HL-60 (cell line): ENCODE measurements at regions not wholly inside any gene's neighbourhood (a gene's known extent, or its start where the extent isn't known, plus 50 kb on each side); places are given as distances from the start of the nearest gene placed in this dataset.

Experiments used
- DNase-seq, 2 experiments: peaks; one replicate each; pipeline ENCODE4 v3.0.0-alpha.2; 2010 to 2020; ENCODE audit warnings: low read depth in 1 of 2, low spot score in 1 of 2
- H3K27ac ChIP-seq: fragments of 250-450 bp; sonication (Bioruptor Pico); replicated peaks from 2 replicates; pipeline ENCODE4 v1.5.1; 2020; ENCODE audit warnings: mild to moderate bottlenecking, moderate library complexity
- H3K27me3 ChIP-seq: fragments of 250-450 bp; sonication (Bioruptor Pico); 2 replicates; pipeline ENCODE4 v1.5.1; 2021; ENCODE audit warnings: mild to moderate bottlenecking, moderate library complexity; ENCODE audit not compliant: insufficient read depth, poor library complexity, severe bottlenecking
- H3K4me3 ChIP-seq: replicated peaks from 2 replicates; pipeline ENCODE4 v1.5.1; 2011; ENCODE audit warnings: mild to moderate bottlenecking, control low read depth, low read length; ENCODE audit not compliant: insufficient read depth
- GABPA ChIP-seq: IDR thresholded peaks from 2 replicates; pipeline ENCODE4 v1.6.1; 2012; ENCODE audit warnings: low read depth
- POLR2AphosphoS5 ChIP-seq: IDR thresholded peaks from 2 replicates; pipeline ENCODE4 v1.6.1; 2012; ENCODE audit warnings: low read depth
- SPI1 ChIP-seq: IDR thresholded peaks from 2 replicates; pipeline ENCODE4 v1.6.1; 2012; ENCODE audit warnings: low read depth, mild to moderate bottlenecking, borderline replicate concordance
- TF ChIP-seq, protein P1 (sequence below): IDR thresholded peaks from 2 replicates; pipeline ENCODE4 v1.6.1; 2012; ENCODE audit warnings: low read depth; ENCODE audit not compliant: insufficient replicate concordance
- TF ChIP-seq, protein P2 (sequence below): IDR thresholded peaks from one replicate; pipeline ENCODE4 v1.5.1; 2011; ENCODE audit warnings: low read length, control low read depth, inconsistent platforms; ENCODE audit not compliant: insufficient read depth

DNA sequence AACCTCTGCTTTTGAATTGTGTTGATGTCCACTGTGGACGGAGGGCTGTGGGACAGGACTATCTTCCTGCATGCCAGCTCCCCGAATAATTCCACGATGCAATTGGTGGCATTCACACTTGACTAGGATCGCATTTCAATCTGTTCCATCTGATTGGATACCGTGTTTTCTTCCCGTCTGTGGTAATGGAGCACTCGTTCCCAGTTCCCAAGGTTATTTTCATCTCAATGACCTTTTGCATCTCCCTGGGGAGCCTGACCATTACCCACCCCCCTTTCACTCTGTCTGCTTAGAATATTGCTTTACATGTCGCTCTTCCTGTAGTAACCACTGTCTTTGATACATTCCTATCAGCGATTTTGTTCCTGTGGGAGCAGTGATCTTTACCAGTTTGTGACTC, 402.2 kb upstream of the WWC1 start:
- Histone ChIP-seq H3K27ac (no peak overlapping the region), H3K27me3 (no peaks in the 10 kb centered on the region), H3K4me3 (no peak overlapping the region)
- no peak for DNase-seq
- TF ChIP-seq, protein P1, sequence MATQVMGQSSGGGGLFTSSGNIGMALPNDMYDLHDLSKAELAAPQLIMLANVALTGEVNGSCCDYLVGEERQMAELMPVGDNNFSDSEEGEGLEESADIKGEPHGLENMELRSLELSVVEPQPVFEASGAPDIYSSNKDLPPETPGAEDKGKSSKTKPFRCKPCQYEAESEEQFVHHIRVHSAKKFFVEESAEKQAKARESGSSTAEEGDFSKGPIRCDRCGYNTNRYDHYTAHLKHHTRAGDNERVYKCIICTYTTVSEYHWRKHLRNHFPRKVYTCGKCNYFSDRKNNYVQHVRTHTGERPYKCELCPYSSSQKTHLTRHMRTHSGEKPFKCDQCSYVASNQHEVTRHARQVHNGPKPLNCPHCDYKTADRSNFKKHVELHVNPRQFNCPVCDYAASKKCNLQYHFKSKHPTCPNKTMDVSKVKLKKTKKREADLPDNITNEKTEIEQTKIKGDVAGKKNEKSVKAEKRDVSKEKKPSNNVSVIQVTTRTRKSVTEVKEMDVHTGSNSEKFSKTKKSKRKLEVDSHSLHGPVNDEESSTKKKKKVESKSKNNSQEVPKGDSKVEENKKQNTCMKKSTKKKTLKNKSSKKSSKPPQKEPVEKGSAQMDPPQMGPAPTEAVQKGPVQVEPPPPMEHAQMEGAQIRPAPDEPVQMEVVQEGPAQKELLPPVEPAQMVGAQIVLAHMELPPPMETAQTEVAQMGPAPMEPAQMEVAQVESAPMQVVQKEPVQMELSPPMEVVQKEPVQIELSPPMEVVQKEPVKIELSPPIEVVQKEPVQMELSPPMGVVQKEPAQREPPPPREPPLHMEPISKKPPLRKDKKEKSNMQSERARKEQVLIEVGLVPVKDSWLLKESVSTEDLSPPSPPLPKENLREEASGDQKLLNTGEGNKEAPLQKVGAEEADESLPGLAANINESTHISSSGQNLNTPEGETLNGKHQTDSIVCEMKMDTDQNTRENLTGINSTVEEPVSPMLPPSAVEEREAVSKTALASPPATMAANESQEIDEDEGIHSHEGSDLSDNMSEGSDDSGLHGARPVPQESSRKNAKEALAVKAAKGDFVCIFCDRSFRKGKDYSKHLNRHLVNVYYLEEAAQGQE, result no peak
- TF ChIP-seq SPI1 (no peak), POLR2AphosphoS5 (no peak)

DNA sequence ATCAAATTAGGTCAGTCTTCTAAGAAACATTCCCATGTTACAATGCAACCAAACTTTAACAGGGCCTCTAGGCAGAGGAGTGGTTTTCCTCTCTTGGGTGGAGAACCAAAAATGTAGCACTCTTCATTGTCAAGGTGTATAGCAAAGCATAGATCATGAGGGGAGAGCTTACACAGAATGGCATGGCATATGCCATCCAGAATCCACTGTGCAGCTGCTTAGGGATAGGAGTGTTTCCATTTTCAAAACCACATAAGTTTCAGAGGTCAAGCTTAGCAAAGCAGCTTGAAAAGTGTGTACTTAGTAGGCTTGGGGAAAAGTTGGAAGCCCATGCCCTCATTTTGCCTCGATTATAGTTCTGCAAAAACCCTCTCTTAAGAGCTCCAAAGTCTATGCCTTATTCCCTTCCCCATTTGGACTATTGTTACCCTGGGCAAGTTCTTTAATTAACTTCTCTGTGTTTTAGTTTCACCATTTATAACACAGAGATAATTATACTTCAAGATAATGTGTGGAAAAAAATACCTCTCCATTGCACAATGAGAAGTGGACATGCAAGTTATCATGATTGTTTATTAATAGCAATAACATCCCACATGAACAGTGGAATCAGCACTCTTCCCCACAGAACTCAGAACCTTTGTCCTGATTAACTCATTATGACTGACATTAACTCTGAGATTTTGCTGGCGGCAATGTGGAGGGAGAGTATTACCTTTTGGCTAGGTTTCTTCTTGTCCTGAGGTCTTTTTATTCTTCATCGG, 398.9 kb upstream of the WWC1 start:
- TF ChIP-seq, protein P2, sequence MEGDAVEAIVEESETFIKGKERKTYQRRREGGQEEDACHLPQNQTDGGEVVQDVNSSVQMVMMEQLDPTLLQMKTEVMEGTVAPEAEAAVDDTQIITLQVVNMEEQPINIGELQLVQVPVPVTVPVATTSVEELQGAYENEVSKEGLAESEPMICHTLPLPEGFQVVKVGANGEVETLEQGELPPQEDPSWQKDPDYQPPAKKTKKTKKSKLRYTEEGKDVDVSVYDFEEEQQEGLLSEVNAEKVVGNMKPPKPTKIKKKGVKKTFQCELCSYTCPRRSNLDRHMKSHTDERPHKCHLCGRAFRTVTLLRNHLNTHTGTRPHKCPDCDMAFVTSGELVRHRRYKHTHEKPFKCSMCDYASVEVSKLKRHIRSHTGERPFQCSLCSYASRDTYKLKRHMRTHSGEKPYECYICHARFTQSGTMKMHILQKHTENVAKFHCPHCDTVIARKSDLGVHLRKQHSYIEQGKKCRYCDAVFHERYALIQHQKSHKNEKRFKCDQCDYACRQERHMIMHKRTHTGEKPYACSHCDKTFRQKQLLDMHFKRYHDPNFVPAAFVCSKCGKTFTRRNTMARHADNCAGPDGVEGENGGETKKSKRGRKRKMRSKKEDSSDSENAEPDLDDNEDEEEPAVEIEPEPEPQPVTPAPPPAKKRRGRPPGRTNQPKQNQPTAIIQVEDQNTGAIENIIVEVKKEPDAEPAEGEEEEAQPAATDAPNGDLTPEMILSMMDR, result no peak
- TF ChIP-seq GABPA, result no peak
- TF ChIP-seq, protein P1, result no peak
- TF ChIP-seq POLR2AphosphoS5, result no peak
- no peak for TF ChIP-seq SPI1
- no peak overlapping the region for H3K4me3 ChIP-seq
- H3K27ac ChIP-seq, result no peak overlapping the region
- no peak for DNase-seq
- H3K27me3 ChIP-seq, result no peaks in the 10 kb centered on the region

DNA sequence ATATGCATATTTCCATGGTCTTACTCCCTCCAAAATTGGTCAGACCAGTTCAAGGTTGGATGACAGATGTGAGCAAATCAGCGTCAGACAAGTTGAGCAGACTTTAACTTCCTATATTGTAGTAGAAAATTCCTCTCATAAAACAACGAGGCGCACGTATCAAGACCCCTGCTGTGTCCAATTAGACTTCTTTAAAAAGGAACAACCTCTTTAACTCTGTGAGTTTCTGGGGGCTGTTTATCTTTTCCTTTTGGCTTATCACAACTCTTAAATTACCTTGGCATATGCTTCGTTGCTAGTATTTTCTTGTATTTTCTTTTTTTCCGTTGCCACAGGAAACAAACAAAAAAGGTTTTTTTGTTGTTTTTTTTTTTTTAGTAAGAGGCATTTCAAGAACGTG, 398.2 kb upstream of the WWC1 start:
- Histone ChIP-seq H3K27me3 (no peaks in the 10 kb centered on the region), H3K27ac (no peak overlapping the region), H3K4me3 (no peak overlapping the region)
- no peak for DNase-seq
- TF ChIP-seq, protein P2, result no peak
- TF ChIP-seq, protein P1, result no peak
- TF ChIP-seq SPI1, result no peak
- no peak for TF ChIP-seq GABPA
- TF ChIP-seq POLR2AphosphoS5, result no peak
